Transverse colon (tissue), 4 donors: ENCODE measurements at regions not wholly inside any gene's neighbourhood (a gene's known extent, or its start where the extent isn't known, plus 50 kb on each side); places are given as distances from the start of the nearest gene placed in this dataset.

Source experiments
- EP300 ChIP-seq: sonication (generic); formaldehyde crosslinking; IDR thresholded peaks from one replicate; pipeline ENCODE4 v1.6.1; 2017; ENCODE audit warnings: antibody characterized with exemption, low read depth
- POLR2A ChIP-seq: fragments of 450-650 bp; IDR thresholded peaks from one replicate; pipeline ENCODE4 v1.6.1; 2016; ENCODE audit warnings: antibody characterized with exemption, mild to moderate bottlenecking, moderate library complexity
- POLR2AphosphoS5 ChIP-seq, 3 donors: sonication (generic); formaldehyde crosslinking; IDR thresholded peaks; one replicate each; pipeline ENCODE4 v1.6.1; 2016; ENCODE audit warnings: antibody characterized with exemption in 3 of 3
- TF ChIP-seq, protein P1 (sequence below), 5 experiments: fragments of 200-600 bp in 3 of 5; fragments of 450-650 bp in 2 of 5; sonication (generic) in 3 of 5; IDR thresholded peaks; 1 replicate in 2 of 5; 2 replicates in 3 of 5; pipeline ENCODE4 v1.5.1; 2016 to 2017; ENCODE audit warnings: antibody characterized with exemption in 5 of 5, inconsistent platforms in 3 of 5, mild to moderate bottlenecking in 2 of 5, moderate library complexity in 1 of 5

DNA sequence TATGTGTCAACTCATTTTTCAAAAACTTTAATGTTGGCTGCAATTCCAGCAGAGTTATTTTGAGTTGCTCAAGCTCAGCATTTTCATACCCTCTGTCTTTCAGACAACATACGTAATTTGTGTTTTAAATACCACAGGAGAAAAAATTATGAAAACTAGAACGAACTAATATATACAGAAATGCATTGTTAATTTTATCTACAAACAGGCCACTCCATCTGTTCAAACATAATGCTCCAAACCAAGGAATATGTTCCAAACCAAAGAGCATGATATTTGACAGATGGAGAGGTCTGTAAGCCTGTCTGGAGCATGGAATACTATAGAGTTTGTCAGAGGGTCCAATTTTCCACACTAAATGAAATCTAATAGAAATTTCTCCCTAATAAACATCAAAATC lies 536.2 kb upstream of the FSIP2 start:
- TF ChIP-seq, protein P1, sequence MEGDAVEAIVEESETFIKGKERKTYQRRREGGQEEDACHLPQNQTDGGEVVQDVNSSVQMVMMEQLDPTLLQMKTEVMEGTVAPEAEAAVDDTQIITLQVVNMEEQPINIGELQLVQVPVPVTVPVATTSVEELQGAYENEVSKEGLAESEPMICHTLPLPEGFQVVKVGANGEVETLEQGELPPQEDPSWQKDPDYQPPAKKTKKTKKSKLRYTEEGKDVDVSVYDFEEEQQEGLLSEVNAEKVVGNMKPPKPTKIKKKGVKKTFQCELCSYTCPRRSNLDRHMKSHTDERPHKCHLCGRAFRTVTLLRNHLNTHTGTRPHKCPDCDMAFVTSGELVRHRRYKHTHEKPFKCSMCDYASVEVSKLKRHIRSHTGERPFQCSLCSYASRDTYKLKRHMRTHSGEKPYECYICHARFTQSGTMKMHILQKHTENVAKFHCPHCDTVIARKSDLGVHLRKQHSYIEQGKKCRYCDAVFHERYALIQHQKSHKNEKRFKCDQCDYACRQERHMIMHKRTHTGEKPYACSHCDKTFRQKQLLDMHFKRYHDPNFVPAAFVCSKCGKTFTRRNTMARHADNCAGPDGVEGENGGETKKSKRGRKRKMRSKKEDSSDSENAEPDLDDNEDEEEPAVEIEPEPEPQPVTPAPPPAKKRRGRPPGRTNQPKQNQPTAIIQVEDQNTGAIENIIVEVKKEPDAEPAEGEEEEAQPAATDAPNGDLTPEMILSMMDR (IDR thresholded peaks at IDR 0.05), result no peak
- no peak for TF ChIP-seq POLR2AphosphoS5 (IDR thresholded peaks at IDR 0.05)
- TF ChIP-seq EP300, result no peak
- no peak for TF ChIP-seq POLR2A
